Endothelial cell (in vitro differentiated cells): ENCODE measurements at regions not wholly inside any gene's neighbourhood (a gene's known extent, or its start where the extent isn't known, plus 50 kb on each side); places are given as distances from the start of the nearest gene placed in this dataset.

Source experiments
- DNase-seq: peaks from one replicate; pipeline ENCODE4 v3.0.0; 2021; ENCODE audit warnings: low spot score
- H3K27ac Mint-ChIP-seq: one replicate; pipeline ENCODE4 v1.8.0; 2021; ENCODE audit warnings: mixed read lengths, inconsistent platforms; ENCODE audit not compliant: unreplicated experiment
- H3K27me3 Mint-ChIP-seq: one replicate; pipeline ENCODE4 v1.8.0; 2021; ENCODE audit warnings: mild to moderate bottlenecking, moderate library complexity, mixed read lengths, inconsistent platforms; ENCODE audit not compliant: unreplicated experiment
- H3K36me3 Mint-ChIP-seq: one replicate; pipeline ENCODE4 v1.8.0; 2021; ENCODE audit warnings: mild to moderate bottlenecking, low read depth, mixed read lengths, inconsistent platforms; ENCODE audit not compliant: unreplicated experiment
- H3K4me1 Mint-ChIP-seq: one replicate; pipeline ENCODE4 v1.8.0; 2021; ENCODE audit warnings: mild to moderate bottlenecking, mixed read lengths, inconsistent platforms; ENCODE audit not compliant: unreplicated experiment
- H3K4me3 Mint-ChIP-seq: one replicate; pipeline ENCODE4 v1.8.0; 2021; ENCODE audit warnings: mild to moderate bottlenecking, mixed read lengths, inconsistent platforms; ENCODE audit not compliant: unreplicated experiment
- H3K9me3 Mint-ChIP-seq: one replicate; pipeline ENCODE4 v1.8.0; 2021; ENCODE audit warnings: mixed read lengths, inconsistent platforms; ENCODE audit not compliant: unreplicated experiment
- TF ChIP-seq, protein P1 (sequence below): fragments of 200-600 bp; sonication (generic); IDR thresholded peaks from one replicate; pipeline ENCODE4 v1.5.0; 2021; ENCODE audit warnings: antibody characterized with exemption; ENCODE audit not compliant: unreplicated experiment

DNA sequence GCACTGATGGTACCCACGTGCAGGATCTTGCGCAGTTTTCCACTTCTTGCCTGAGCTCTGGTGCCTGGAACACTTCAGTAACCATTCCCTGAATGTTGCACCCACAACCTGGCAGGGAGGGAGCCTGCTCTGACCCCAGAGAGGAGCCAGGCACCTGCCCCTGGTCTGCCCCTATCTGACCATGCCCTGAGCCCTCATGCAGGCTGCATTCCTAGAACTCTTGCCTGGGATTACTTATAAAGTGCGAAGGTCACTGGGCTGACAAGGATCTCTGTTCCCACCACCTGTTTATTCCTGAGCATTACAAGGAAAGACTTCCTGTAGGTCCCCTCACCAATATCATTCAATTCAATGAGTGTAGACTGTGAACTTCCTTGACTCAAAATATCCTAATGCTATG lies 191.9 kb upstream of the FMN2 start:
- H3K27ac Mint-ChIP-seq = no peak overlapping the region
- H3K4me3 Mint-ChIP-seq = no peak overlapping the region

DNA sequence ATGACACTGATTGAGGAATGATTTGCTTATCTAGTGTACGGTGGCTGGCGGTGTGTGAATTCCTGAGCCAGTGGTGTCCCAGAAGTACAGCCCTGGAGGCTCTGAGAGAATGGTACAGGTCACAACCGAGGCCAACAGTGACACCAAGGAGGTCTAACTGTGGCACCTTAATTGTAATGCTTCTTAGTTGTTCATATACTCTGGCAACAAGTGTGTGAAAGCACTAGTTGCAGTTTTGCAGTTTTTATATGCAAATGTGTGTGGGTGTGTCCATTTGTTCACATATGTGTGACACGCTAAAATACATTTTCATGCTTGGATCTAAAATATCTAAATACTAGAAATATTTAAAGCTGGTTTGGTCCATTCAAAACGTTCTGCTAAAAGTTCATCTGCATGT lies 185.3 kb upstream of the FMN2 start:
- peaks cover 1% of the 10 kb centered on the region for H3K27me3 Mint-ChIP-seq
- H3K9me3 Mint-ChIP-seq = no peaks in the 10 kb centered on the region
- H3K27ac Mint-ChIP-seq = no peak overlapping the region
- no peak for DNase-seq
- TF ChIP-seq, protein P1, sequence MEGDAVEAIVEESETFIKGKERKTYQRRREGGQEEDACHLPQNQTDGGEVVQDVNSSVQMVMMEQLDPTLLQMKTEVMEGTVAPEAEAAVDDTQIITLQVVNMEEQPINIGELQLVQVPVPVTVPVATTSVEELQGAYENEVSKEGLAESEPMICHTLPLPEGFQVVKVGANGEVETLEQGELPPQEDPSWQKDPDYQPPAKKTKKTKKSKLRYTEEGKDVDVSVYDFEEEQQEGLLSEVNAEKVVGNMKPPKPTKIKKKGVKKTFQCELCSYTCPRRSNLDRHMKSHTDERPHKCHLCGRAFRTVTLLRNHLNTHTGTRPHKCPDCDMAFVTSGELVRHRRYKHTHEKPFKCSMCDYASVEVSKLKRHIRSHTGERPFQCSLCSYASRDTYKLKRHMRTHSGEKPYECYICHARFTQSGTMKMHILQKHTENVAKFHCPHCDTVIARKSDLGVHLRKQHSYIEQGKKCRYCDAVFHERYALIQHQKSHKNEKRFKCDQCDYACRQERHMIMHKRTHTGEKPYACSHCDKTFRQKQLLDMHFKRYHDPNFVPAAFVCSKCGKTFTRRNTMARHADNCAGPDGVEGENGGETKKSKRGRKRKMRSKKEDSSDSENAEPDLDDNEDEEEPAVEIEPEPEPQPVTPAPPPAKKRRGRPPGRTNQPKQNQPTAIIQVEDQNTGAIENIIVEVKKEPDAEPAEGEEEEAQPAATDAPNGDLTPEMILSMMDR = no peak
- H3K4me3 Mint-ChIP-seq = no peak overlapping the region
- peaks cover 18% of the 10 kb centered on the region for H3K36me3 Mint-ChIP-seq
- H3K4me1 Mint-ChIP-seq = peaks cover 4% of the 10 kb centered on the region

More for the DNA sequence above, 191.9 kb upstream of the FMN2 start:
- no peaks in the 10 kb centered on the region for H3K27me3 Mint-ChIP-seq
- H3K9me3 Mint-ChIP-seq = no peaks in the 10 kb centered on the region
- H3K36me3 Mint-ChIP-seq = peaks cover 15% of the 10 kb centered on the region
- TF ChIP-seq, protein P1 = no peak
- H3K4me1 Mint-ChIP-seq = peaks cover 9% of the 10 kb centered on the region
- no peak for DNase-seq

DNA sequence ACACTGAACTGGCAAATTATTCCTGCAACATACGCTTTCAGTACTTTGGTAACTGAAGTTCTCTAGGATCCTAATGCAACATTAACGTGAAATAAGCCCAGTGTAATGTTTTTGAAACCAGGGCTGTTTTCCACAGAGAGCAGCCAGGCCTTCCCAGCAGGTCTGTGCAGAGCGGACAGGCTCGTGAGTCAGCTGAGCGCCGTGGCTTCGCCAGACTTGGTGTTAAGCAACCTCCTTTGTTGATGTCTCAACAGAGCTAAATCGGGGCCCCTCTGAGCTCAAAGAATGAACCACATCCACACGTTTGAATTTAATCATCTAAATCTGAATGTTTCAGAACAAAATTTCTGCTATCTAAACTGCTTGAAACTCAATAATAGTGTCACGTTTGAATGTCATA lies 181.8 kb upstream of the FMN2 start:
- Mint-ChIP-seq H3K27me3 (peaks cover 1% of the 10 kb centered on the region), H3K4me3 (no peak overlapping the region), H3K27ac (no peak overlapping the region), H3K36me3 (peaks cover 21% of the 10 kb centered on the region), H3K9me3 (no peaks in the 10 kb centered on the region), H3K4me1 (peaks cover 4% of the 10 kb centered on the region)
- TF ChIP-seq, protein P1 = no peak
- no peak for DNase-seq

DNA sequence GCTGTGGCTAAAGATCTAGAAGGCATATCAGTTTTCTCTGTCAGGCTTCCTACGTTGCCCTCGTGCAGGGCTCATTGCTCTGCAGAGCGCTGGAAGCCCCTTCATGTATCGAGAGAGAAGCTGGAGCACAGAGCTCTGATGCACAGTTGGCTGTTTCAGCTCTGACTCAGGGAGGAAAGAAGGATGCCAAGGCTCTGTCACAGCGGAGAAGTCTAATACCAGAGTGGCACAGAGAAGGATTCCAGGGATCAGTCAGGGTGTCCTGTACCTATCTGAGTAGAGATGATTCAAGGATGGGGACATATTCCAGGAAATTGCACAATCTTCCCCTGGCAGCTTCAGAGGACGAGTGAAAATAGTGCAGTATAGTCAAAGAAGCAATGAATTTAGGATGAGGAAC lies 179.2 kb upstream of the FMN2 start:
- Mint-ChIP-seq H3K27me3 (no peaks in the 10 kb centered on the region), H3K9me3 (no peaks in the 10 kb centered on the region), H3K36me3 (peaks cover 14% of the 10 kb centered on the region), H3K4me1 (peaks cover 4% of the 10 kb centered on the region), H3K27ac (no peak overlapping the region), H3K4me3 (no peak overlapping the region)
- TF ChIP-seq, protein P1 = no peak
- DNase-seq = no peak

DNA sequence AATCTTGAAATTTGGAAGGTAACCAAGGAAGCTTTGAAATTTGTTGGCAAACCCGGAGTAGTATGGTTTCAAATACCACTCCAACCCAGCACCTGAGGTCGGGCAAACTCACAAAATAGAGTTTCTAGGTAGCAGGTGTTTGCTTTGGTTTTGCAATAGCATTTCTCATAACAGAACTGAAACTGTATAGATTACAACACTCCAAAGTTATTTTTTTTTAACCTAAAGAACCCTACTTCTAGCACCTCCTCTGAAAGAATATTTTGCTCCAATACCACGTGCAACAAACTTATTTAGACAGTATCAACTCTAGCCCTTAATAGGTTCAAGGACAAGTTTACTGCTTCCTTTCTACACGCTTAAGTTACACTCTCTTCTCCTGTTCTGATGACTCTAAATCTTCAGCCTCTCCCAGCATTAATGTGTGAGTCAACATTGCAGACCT lies 178.5 kb upstream of the FMN2 start:
- no peak overlapping the region for H3K27ac Mint-ChIP-seq
- TF ChIP-seq, protein P1 = no peak
- no peaks in the 10 kb centered on the region for H3K9me3 Mint-ChIP-seq
- no peak for DNase-seq
- H3K4me1 Mint-ChIP-seq = peaks cover 7% of the 10 kb centered on the region
- H3K36me3 Mint-ChIP-seq = peaks cover 8% of the 10 kb centered on the region
- no peaks in the 10 kb centered on the region for H3K27me3 Mint-ChIP-seq
- no peak overlapping the region for H3K4me3 Mint-ChIP-seq
